Peyer's patch (tissue), 4 donors: ENCODE measurements at regions not wholly inside any gene's neighbourhood (a gene's known extent, or its start where the extent isn't known, plus 50 kb on each side); places are given as distances from the start of the nearest gene placed in this dataset.

Source experiments
- CTCF ChIP-seq, 6 experiments: fragments of 450-650 bp in 4 of 6; fragments of 200-600 bp in 2 of 6; sonication (generic) in 1 of 6; IDR thresholded peaks; one replicate each; pipeline ENCODE4 v1.5.1; 2017 to 2019; ENCODE audit warnings: antibody characterized with exemption in 6 of 6, mild to moderate bottlenecking in 3 of 6, moderate library complexity in 1 of 6
- POLR2A ChIP-seq, 2 donors: fragments of 450-650 bp; IDR thresholded peaks; one replicate each; pipeline ENCODE4 v1.5.1; 2017; ENCODE audit warnings: antibody characterized with exemption in 2 of 2, mild to moderate bottlenecking in 2 of 2, moderate library complexity in 2 of 2

- TF ChIP-seq POLR2A (IDR thresholded peaks at IDR 0.05) (no peak), CTCF (IDR thresholded peaks at IDR 0.05) (no peak)
Observed at GRCh38 chr3:194944526-194944925, 258.8 kb downstream of the FAM43A start.
